ENCODE measurements at regions not wholly inside any gene's neighbourhood (a gene's known extent, or its start where the extent isn't known, plus 50 kb on each side); places are given as distances from the start of the nearest gene placed in this dataset.
A peak's percentile ranks its signal among the peaks of the same experiment; 100 is the strongest.

GRCh38 chr14:25574628-25575325 lies 524.8 kb upstream of the STXBP6 start:
- no peak for TF ChIP-seq CTCF (IDR thresholded peaks at IDR 0.05; ENCODE audit: borderline replicate concordance, extremely low read depth, insufficient read depth)
- FAIRE-seq (no peak), DNase-seq (no peak)
- no peak overlapping the region for H3K4me3 ChIP-seq (ENCODE audit: low read length in 3 of 3)
- H3K27me3 ChIP-seq (ENCODE audit: control insufficient read depth, insufficient read depth, low read length): no peaks in the 10 kb centered on the region
- H3K9me3 ChIP-seq (ENCODE audit: control insufficient read depth in 2 of 3, insufficient read depth in 1 of 3, low read length in 3 of 3): no peaks in the 10 kb centered on the region
- H3K36me3 ChIP-seq (ENCODE audit: control insufficient read depth in 2 of 3, insufficient read depth in 3 of 3, low read length in 3 of 3): no peaks in the 10 kb centered on the region
- intact Hi-C loops (cut with DNase I): no loop called here
- H3K4me1 ChIP-seq (ENCODE audit: control insufficient read depth in 2 of 3, insufficient read depth in 2 of 3, low read depth in 1 of 3, low read length in 3 of 3): no peaks in the 10 kb centered on the region
- no peak overlapping the region for H3K27ac ChIP-seq (ENCODE audit: low read depth in 2 of 2, low read length in 2 of 2)
- H3K9ac ChIP-seq (ENCODE audit: low read length in 3 of 3): no peak overlapping the region

DNA sequence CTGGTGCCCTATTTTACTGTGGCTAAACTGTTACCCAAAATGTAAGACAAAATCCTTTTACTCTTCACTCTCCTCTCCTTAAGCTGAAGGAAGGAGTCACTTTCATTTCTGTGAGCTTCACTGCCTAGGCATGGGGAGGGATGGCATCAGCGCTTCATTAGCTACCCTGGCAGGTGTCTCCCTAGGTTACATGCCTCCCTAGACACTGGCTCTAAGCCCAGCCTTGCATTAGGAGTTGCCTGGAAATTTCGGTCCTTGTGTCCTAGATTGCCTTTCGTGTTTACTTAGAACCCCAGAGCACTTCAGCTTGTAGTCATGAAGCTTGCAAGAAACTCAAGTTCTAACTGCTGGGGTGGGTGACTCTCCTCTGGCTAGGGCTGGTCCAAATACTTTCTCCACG lies 520.5 kb upstream of the STXBP6 start:
- H3K9me3 ChIP-seq (ENCODE audit: control insufficient read depth in 2 of 3, insufficient read depth in 1 of 3, low read length in 3 of 3): no peaks in the 10 kb centered on the region
- H3K27ac ChIP-seq (ENCODE audit: low read depth in 2 of 2, low read length in 2 of 2): no peak overlapping the region
- no peaks in the 10 kb centered on the region for H3K27me3 ChIP-seq (ENCODE audit: control insufficient read depth, insufficient read depth, low read length)
- no peak for TF ChIP-seq CTCF (IDR thresholded peaks at IDR 0.05; ENCODE audit: borderline replicate concordance, extremely low read depth, insufficient read depth)
- intact Hi-C loops (cut with DNase I): no loop called here
- no peaks in the 10 kb centered on the region for H3K36me3 ChIP-seq (ENCODE audit: control insufficient read depth in 2 of 3, insufficient read depth in 3 of 3, low read length in 3 of 3)
- DNase-seq (no peak), FAIRE-seq (no peak)
- no peak overlapping the region for H3K9ac ChIP-seq (ENCODE audit: low read length in 3 of 3)
- H3K4me1 ChIP-seq (ENCODE audit: control insufficient read depth in 2 of 3, insufficient read depth in 2 of 3, low read depth in 1 of 3, low read length in 3 of 3): no peaks in the 10 kb centered on the region
- no peak overlapping the region for H3K4me3 ChIP-seq (ENCODE audit: low read length in 3 of 3)

DNA sequence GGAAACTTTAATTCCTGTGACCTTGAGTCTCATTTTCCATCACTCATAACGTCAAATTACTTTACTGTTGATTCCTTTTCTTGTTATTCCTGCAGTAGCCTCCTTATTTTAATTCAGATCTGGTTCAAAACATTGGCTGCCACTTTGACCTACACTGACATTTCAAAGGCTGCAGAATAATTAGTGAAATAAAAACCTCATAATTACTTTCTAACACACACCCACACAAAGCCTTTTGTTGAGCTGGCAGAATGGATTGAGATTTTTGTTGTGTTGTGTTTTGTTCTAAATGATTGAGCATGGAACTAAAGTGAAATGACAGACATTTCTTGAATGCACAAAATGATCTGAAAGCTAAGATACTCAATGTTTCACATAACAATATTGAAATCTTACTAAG lies 507.5 kb upstream of the STXBP6 start:
- H3K27ac ChIP-seq (ENCODE audit: low read depth in 2 of 2, low read length in 2 of 2): no peak overlapping the region
- H3K4me3 ChIP-seq (ENCODE audit: low read length in 3 of 3): no peak overlapping the region
- intact Hi-C loops (cut with DNase I): no loop called here
- H3K36me3 ChIP-seq (ENCODE audit: control insufficient read depth in 2 of 3, insufficient read depth in 3 of 3, low read length in 3 of 3): no peaks in the 10 kb centered on the region
- no peaks in the 10 kb centered on the region for H3K27me3 ChIP-seq (ENCODE audit: control insufficient read depth, insufficient read depth, low read length)
- FAIRE-seq (no peak), DNase-seq (peak in 1 of 5 donors; percentile 2)
- no peak overlapping the region for H3K9ac ChIP-seq (ENCODE audit: low read length in 3 of 3)
- no peak for TF ChIP-seq CTCF (IDR thresholded peaks at IDR 0.05; ENCODE audit: borderline replicate concordance, extremely low read depth, insufficient read depth)
- H3K9me3 ChIP-seq (ENCODE audit: control insufficient read depth in 2 of 3, insufficient read depth in 1 of 3, low read length in 3 of 3): peaks cover 0 to 3% (median 0%) of the 10 kb centered on the region in 3 donors
- no peaks in the 10 kb centered on the region for H3K4me1 ChIP-seq (ENCODE audit: control insufficient read depth in 2 of 3, insufficient read depth in 2 of 3, low read depth in 1 of 3, low read length in 3 of 3)

- DNase-seq (no peak), FAIRE-seq (no peak)
- Histone ChIP-seq H3K4me1 (ENCODE audit: control insufficient read depth in 2 of 3, insufficient read depth in 2 of 3, low read depth in 1 of 3, low read length in 3 of 3) (no peaks in the 10 kb centered on the region), H3K36me3 (ENCODE audit: control insufficient read depth in 2 of 3, insufficient read depth in 3 of 3, low read length in 3 of 3) (no peaks in the 10 kb centered on the region), H3K9ac (ENCODE audit: low read length in 3 of 3) (no peak overlapping the region), H3K27me3 (ENCODE audit: control insufficient read depth, insufficient read depth, low read length) (no peaks in the 10 kb centered on the region), H3K4me3 (ENCODE audit: low read length in 3 of 3) (no peak overlapping the region), H3K27ac (ENCODE audit: low read depth in 2 of 2, low read length in 2 of 2) (no peak overlapping the region), H3K9me3 (ENCODE audit: control insufficient read depth in 2 of 3, insufficient read depth in 1 of 3, low read length in 3 of 3) (no peaks in the 10 kb centered on the region)
- intact Hi-C loops (cut with DNase I): no loop called here
- TF ChIP-seq CTCF (IDR thresholded peaks at IDR 0.05; ENCODE audit: borderline replicate concordance, extremely low read depth, insufficient read depth): no peak
Observed at GRCh38 chr14:25552826-25553225, 502.9 kb upstream of the STXBP6 start.
